SK-N-SH (cell line): ENCODE measurements at regions not wholly inside any gene's neighbourhood (a gene's known extent, or its start where the extent isn't known, plus 50 kb on each side); places are given as distances from the start of the nearest gene placed in this dataset.

Experiments
- CTCF ChIA-PET: fragments of 300-600, 350-600 bp; formaldehyde crosslinking; extraction: SDS; loops from one replicate; lab custom pipeline; 2021; lab: Yijun Ruan, JAX
- POLR2A ChIA-PET: fragments of 350-600 bp; sonication (Branson Sonifier 250); formaldehyde crosslinking; extraction: SDS; loops from one replicate; lab custom pipeline; 2020; ENCODE audit warnings: antibody characterized with exemption, inconsistent platforms; lab: Yijun Ruan, JAX
- DNase-seq: peaks from one replicate; pipeline ENCODE4 v3.0.0; 2012
- H2AFZ ChIP-seq: fragments of 200-600 bp; sonication (generic); 2 replicates; pipeline ENCODE4 v1.8.1; 2016; ENCODE audit warnings: antibody characterized with exemption, mild to moderate bottlenecking, low read depth
- H3F3A ChIP-seq: fragments of 200-600 bp; sonication (generic); replicated peaks from 2 replicates; pipeline ENCODE3; 2016; ENCODE audit warnings: antibody characterized with exemption, mild to moderate bottlenecking; ENCODE audit not compliant: insufficient read depth
- H3K27ac ChIP-seq, 2 experiments: fragments of 200-500 bp in 1 of 2; fragments of 200-600 bp in 1 of 2; sonication (Bioruptor generic) in 1 of 2; sonication (generic), shearing (Covaris generic) in 1 of 2; 2 replicates each; pipeline versions ENCODE4 v1.5.1 to v1.6.1; 2014 to 2016; ENCODE audit warnings: low read depth in 2 of 2, inconsistent platforms in 1 of 2, low read length in 1 of 2, mild to moderate bottlenecking in 1 of 2, mixed read lengths in 1 of 2
- H3K27me3 ChIP-seq: fragments of 200-600 bp; sonication (generic), shearing (Covaris generic); 2 replicates; pipeline ENCODE4 v1.6.1; 2016; ENCODE audit warnings: mixed run types; ENCODE audit not compliant: insufficient read depth
- H3K36me3 ChIP-seq, 2 experiments: fragments of 200-500 bp in 1 of 2; fragments of 200-600 bp in 1 of 2; sonication (Bioruptor generic) in 1 of 2; sonication (generic) in 1 of 2; replicated peaks in 1 of 2; 2 replicates each; pipeline versions ENCODE3 to v1.5.1; 2014 to 2016; ENCODE audit warnings: low read length in 1 of 2, mild to moderate bottlenecking in 1 of 2; ENCODE audit not compliant: insufficient read depth in 2 of 2, control insufficient read depth in 1 of 2
- H3K4me1 ChIP-seq, 2 experiments: fragments of 200-500 bp in 1 of 2; fragments of 200-600 bp in 1 of 2; sonication (Bioruptor generic) in 1 of 2; sonication (generic), shearing (Covaris generic) in 1 of 2; 2 replicates each; pipeline versions ENCODE4 v1.5.1 to v1.6.1; 2014 to 2016; ENCODE audit warnings: low read depth in 1 of 2, low read length in 1 of 2, mixed run types in 1 of 2; ENCODE audit not compliant: insufficient read depth in 2 of 2, control insufficient read depth in 1 of 2
- H3K4me2 ChIP-seq: fragments of 200-600 bp; sonication (generic), shearing (Covaris generic); 2 replicates; pipeline ENCODE4 v1.6.1; 2017; ENCODE audit warnings: mixed run types
- H3K4me3 ChIP-seq, 2 experiments: fragments of 200-500 bp in 1 of 2; fragments of 200-600 bp in 1 of 2; sonication (Bioruptor generic) in 1 of 2; sonication (generic), shearing (Covaris generic) in 1 of 2; 2 replicates each; pipeline versions ENCODE4 v1.5.1 to v1.8.1; 2014 to 2016; ENCODE audit warnings: low read depth in 2 of 2, inconsistent platforms in 1 of 2, low read length in 1 of 2, mild to moderate bottlenecking in 1 of 2, mixed read lengths in 1 of 2, moderate library complexity in 1 of 2
- H3K79me2 ChIP-seq: fragments of 200-600 bp; sonication (generic); 2 replicates; pipeline ENCODE4 v1.8.1; 2017; ENCODE audit warnings: mild to moderate bottlenecking; ENCODE audit not compliant: insufficient read depth
- H3K9ac ChIP-seq: fragments of 200-600 bp; sonication (generic); 2 replicates; pipeline ENCODE4 v1.6.1; 2017; ENCODE audit warnings: mixed run types
- H3K9me2 ChIP-seq: fragments of 200-600 bp; sonication (generic); 2 replicates; pipeline ENCODE4 v1.6.1; 2017; ENCODE audit warnings: mixed run types
- H3K9me3 ChIP-seq: fragments of 200-600 bp; sonication (generic); 2 replicates; pipeline ENCODE4 v1.6.1; 2017; ENCODE audit warnings: mixed run types, mild to moderate bottlenecking, moderate library complexity
- H4K20me1 ChIP-seq: fragments of 200-600 bp; sonication (generic); 2 replicates; pipeline ENCODE4 v1.6.1; 2017; ENCODE audit warnings: mild to moderate bottlenecking, mixed run types; ENCODE audit not compliant: insufficient read depth
- CHD2 ChIP-seq: fragments of 150-350 bp; IDR thresholded peaks from 2 replicates; pipeline ENCODE4 v1.6.1; 2018; ENCODE audit warnings: low read length; ENCODE audit not compliant: partially characterized antibody
- EP300 ChIP-seq, 2 experiments: IDR thresholded peaks; 2 replicates each; pipeline versions ENCODE4 v1.4.0 to v1.6.1; 2012; ENCODE audit warnings: borderline replicate concordance in 1 of 2, low read depth in 1 of 2, low read length in 1 of 2
- EZH2phosphoT487 ChIP-seq: fragments of 200-600 bp; sonication (generic); IDR thresholded peaks from 2 replicates; pipeline ENCODE4 v1.6.1; 2017; ENCODE audit warnings: low read depth, mixed run types, mild to moderate bottlenecking, antibody characterized with exemption, moderate library complexity, borderline replicate concordance
- FOXJ3 ChIP-seq: sonication (generic); formaldehyde crosslinking; IDR thresholded peaks from 2 replicates; pipeline ENCODE4 v1.5.1; 2020; ENCODE audit warnings: mild to moderate bottlenecking, missing genetic modification reagents
- GABPA ChIP-seq: IDR thresholded peaks from 2 replicates; pipeline ENCODE4 v1.4.0; 2012; ENCODE audit warnings: low read depth, mild to moderate bottlenecking
- JUND ChIP-seq: IDR thresholded peaks from 2 replicates; pipeline ENCODE4 v1.4.0; 2012
- MEF2A ChIP-seq: IDR thresholded peaks from 2 replicates; pipeline ENCODE4 v1.4.0; 2012; ENCODE audit warnings: low read depth, borderline replicate concordance
- MXI1 ChIP-seq: IDR thresholded peaks from 2 replicates; pipeline ENCODE4 v1.6.1; 2012; ENCODE audit warnings: mild to moderate bottlenecking, low read depth, low read length, improper control_type of control experiment
- NRF1 ChIP-seq: IDR thresholded peaks from 2 replicates; pipeline ENCODE4 v1.6.1; 2012; ENCODE audit warnings: low read depth, mild to moderate bottlenecking, low read length
- RAD21 ChIP-seq: IDR thresholded peaks from 2 replicates; pipeline ENCODE4 v1.6.1; 2012; ENCODE audit warnings: mild to moderate bottlenecking, low read length
- RCOR1 ChIP-seq: fragments of 150-350 bp; IDR thresholded peaks from 2 replicates; pipeline ENCODE4 v1.6.1; 2017; ENCODE audit warnings: antibody characterized with exemption, low read length
- RFX5 ChIP-seq: IDR thresholded peaks from 2 replicates; pipeline ENCODE4 v1.6.1; 2012; ENCODE audit warnings: mild to moderate bottlenecking, improper control_type of control experiment, low read length
- RXRA ChIP-seq: IDR thresholded peaks from 2 replicates; pipeline ENCODE4 v1.4.0; 2012; ENCODE audit warnings: low read depth, mild to moderate bottlenecking, borderline replicate concordance
- SMC3 ChIP-seq: IDR thresholded peaks from 2 replicates; pipeline ENCODE4 v1.6.1; 2012; ENCODE audit warnings: low read depth, low read length, improper control_type of control experiment
- TAF1 ChIP-seq: IDR thresholded peaks from 2 replicates; pipeline ENCODE4 v1.6.1; 2012; ENCODE audit warnings: low read depth, mild to moderate bottlenecking, low read length, moderate library complexity, borderline replicate concordance
- WGBS: methylation state at CpG from one replicate; pipeline ENCODE4 v1.1.6; 2017; ENCODE audit warnings: low lambda C conversion rate; 5-methylcytosine and 5-hydroxymethylcytosine counted together
- TF ChIP-seq, protein P1 (sequence below): IDR thresholded peaks from 2 replicates; pipeline ENCODE4 v1.4.0; 2012; ENCODE audit warnings: low read depth, borderline replicate concordance
- TF ChIP-seq, protein P2 (sequence below): fragments of 150-350 bp; IDR thresholded peaks from 2 replicates; pipeline ENCODE4 v1.6.1; 2017; ENCODE audit warnings: antibody characterized with exemption, low read length, low read depth, borderline replicate concordance
- TF ChIP-seq, protein P3 (sequence below): IDR thresholded peaks from 2 replicates; pipeline ENCODE4 v1.4.0; 2012; ENCODE audit warnings: low read depth, borderline replicate concordance
- TF ChIP-seq, protein P4 (sequence below): IDR thresholded peaks from 2 replicates; pipeline ENCODE4 v1.6.1; 2012; ENCODE audit warnings: mild to moderate bottlenecking, low read depth, low read length, moderate library complexity

DNA sequence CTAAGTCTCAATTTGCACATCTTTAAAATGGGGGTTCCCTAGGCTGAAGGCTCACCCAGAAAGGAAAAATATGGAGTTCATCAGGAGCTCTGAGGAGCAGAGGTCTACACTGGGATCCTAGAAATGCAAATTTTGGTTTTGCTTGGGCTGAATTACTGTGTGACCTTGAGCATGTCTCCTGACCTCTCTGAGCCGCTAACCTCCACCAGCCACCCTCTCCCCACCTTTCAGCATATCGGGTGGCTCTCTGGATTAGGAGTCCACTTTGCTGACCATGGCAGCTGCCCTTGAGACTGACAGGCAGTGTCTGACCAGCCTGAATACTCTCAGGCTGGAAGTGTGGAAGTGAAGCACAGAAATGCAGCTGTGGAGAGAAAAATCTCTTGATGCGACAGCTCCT is 165.9 kb upstream of the LRFN2 start:
- 100% methylated on average over 1 of the region's 3 CpGs for WGBS
- no peak for DNase-seq
- TF ChIP-seq RFX5 (no peak), TAF1 (no peak), RCOR1 (no peak), FOXJ3 (CRISPR knock-in tag) (no peak), MEF2A (no peak), GABPA (no peak), EP300 (IDR thresholded peaks at IDR 0.05; ENCODE audit: borderline replicate concordance in 1 of 2, low read depth in 1 of 2, low read length in 1 of 2) (no peak), NRF1 (no peak), RAD21 (no peak)
- Histone ChIP-seq H3K9me3 (no peaks in the 10 kb centered on the region), H3K79me2 (no peaks in the 10 kb centered on the region), H3K9me2 (no peaks in the 10 kb centered on the region), H3K4me2 (no peak overlapping the region), H3K36me3 (no peaks in the 10 kb centered on the region), H3F3A (no peaks in the 10 kb centered on the region), H2AFZ (no peak overlapping the region), H3K27ac (no peak overlapping the region), H3K27me3 (no peaks in the 10 kb centered on the region), H3K4me1 (peaks cover 0 to 17% of the 10 kb centered on the region in 2 experiments; a peak in 2 of 4 replicates), H3K4me3 (no peak overlapping the region), H4K20me1 (no peaks in the 10 kb centered on the region), H3K9ac (no peak overlapping the region)
- ChIA-PET POLR2A (no interaction called here), CTCF (interaction anchor here (1.2 kb wide), 1 partner anchor 24 kb away, joined by 3 read pairs; no protein-coding TSS in a partner anchor)

DNA sequence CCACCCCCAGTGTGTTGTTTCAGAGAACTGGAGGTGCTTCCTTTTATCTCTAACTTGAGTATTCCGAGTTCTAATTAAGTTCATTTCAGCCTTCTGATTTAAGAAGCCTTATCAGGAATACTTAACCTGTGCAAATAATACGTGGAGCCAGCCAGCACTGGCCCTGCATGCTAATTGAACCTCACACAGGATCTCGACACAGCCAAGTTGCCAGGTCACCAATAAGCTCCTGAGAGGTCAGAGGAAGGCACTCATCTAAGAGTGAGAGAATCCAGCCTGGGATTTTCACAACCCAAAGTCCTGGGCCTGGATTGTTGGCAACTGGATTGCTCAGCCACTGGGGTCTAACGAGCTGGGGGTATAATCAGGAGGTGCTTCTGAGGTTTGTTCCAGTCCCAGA is 157.7 kb upstream of the LRFN2 start:
- no peak for TF ChIP-seq JUND
- no peak for TF ChIP-seq MXI1
- no peak for TF ChIP-seq RAD21
- TF ChIP-seq, protein P1, sequence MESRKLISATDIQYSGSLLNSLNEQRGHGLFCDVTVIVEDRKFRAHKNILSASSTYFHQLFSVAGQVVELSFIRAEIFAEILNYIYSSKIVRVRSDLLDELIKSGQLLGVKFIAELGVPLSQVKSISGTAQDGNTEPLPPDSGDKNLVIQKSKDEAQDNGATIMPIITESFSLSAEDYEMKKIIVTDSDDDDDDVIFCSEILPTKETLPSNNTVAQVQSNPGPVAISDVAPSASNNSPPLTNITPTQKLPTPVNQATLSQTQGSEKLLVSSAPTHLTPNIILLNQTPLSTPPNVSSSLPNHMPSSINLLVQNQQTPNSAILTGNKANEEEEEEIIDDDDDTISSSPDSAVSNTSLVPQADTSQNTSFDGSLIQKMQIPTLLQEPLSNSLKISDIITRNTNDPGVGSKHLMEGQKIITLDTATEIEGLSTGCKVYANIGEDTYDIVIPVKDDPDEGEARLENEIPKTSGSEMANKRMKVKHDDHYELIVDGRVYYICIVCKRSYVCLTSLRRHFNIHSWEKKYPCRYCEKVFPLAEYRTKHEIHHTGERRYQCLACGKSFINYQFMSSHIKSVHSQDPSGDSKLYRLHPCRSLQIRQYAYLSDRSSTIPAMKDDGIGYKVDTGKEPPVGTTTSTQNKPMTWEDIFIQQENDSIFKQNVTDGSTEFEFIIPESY, result no peak
- no peak for TF ChIP-seq RXRA
- TF ChIP-seq, protein P2, sequence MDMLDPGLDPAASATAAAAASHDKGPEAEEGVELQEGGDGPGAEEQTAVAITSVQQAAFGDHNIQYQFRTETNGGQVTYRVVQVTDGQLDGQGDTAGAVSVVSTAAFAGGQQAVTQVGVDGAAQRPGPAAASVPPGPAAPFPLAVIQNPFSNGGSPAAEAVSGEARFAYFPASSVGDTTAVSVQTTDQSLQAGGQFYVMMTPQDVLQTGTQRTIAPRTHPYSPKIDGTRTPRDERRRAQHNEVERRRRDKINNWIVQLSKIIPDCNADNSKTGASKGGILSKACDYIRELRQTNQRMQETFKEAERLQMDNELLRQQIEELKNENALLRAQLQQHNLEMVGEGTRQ, result no peak
- TF ChIP-seq, protein P3, sequence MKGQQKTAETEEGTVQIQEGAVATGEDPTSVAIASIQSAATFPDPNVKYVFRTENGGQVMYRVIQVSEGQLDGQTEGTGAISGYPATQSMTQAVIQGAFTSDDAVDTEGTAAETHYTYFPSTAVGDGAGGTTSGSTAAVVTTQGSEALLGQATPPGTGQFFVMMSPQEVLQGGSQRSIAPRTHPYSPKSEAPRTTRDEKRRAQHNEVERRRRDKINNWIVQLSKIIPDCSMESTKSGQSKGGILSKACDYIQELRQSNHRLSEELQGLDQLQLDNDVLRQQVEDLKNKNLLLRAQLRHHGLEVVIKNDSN, result no peak
- no peak for TF ChIP-seq TAF1
- TF ChIP-seq, protein P4, sequence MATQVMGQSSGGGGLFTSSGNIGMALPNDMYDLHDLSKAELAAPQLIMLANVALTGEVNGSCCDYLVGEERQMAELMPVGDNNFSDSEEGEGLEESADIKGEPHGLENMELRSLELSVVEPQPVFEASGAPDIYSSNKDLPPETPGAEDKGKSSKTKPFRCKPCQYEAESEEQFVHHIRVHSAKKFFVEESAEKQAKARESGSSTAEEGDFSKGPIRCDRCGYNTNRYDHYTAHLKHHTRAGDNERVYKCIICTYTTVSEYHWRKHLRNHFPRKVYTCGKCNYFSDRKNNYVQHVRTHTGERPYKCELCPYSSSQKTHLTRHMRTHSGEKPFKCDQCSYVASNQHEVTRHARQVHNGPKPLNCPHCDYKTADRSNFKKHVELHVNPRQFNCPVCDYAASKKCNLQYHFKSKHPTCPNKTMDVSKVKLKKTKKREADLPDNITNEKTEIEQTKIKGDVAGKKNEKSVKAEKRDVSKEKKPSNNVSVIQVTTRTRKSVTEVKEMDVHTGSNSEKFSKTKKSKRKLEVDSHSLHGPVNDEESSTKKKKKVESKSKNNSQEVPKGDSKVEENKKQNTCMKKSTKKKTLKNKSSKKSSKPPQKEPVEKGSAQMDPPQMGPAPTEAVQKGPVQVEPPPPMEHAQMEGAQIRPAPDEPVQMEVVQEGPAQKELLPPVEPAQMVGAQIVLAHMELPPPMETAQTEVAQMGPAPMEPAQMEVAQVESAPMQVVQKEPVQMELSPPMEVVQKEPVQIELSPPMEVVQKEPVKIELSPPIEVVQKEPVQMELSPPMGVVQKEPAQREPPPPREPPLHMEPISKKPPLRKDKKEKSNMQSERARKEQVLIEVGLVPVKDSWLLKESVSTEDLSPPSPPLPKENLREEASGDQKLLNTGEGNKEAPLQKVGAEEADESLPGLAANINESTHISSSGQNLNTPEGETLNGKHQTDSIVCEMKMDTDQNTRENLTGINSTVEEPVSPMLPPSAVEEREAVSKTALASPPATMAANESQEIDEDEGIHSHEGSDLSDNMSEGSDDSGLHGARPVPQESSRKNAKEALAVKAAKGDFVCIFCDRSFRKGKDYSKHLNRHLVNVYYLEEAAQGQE, result no peak
- no peak for TF ChIP-seq FOXJ3 (CRISPR knock-in tag)
- TF ChIP-seq CHD2, result no peak
- TF ChIP-seq RFX5, result no peak
- no peak for TF ChIP-seq EZH2phosphoT487
- TF ChIP-seq SMC3, result no peak
- no peak for TF ChIP-seq NRF1
- DNase-seq, result no peak
- WGBS, result 30% methylated on average over 4 of the region's 4 CpGs
- no peaks in the 10 kb centered on the region for H3K79me2 ChIP-seq
- no peak overlapping the region for H3K4me2 ChIP-seq
- no peaks in the 10 kb centered on the region for H3K36me3 ChIP-seq
- H3K9ac ChIP-seq, result no peak overlapping the region
- H3K9me3 ChIP-seq, result no peaks in the 10 kb centered on the region
- H3K4me1 ChIP-seq, result peaks cover 0 to 25% of the 10 kb centered on the region in 2 experiments; a peak in 2 of 4 replicates
- H2AFZ ChIP-seq, result no peak overlapping the region
- H3K4me3 ChIP-seq, result no peak overlapping the region
- ChIA-PET POLR2A (no interaction called here), CTCF (interaction anchor here (1.5 kb wide), 1 partner anchor 157 kb away, joined by 4 read pairs; the partner anchor contains the start of gene LRFN2)
- no peaks in the 10 kb centered on the region for H4K20me1 ChIP-seq
- H3K9me2 ChIP-seq, result no peaks in the 10 kb centered on the region
- no peak overlapping the region for H3K27ac ChIP-seq
- no peaks in the 10 kb centered on the region for H3K27me3 ChIP-seq
- no peaks in the 10 kb centered on the region for H3F3A ChIP-seq
